Osteoblast (primary cell): ENCODE measurements at regions not wholly inside any gene's neighbourhood (a gene's known extent, or its start where the extent isn't known, plus 50 kb on each side); places are given as distances from the start of the nearest gene placed in this dataset.

Experiments used
- DNase-seq: peaks from one replicate; pipeline ENCODE4 v3.0.0; 2011; ENCODE audit warnings: low spot score, mixed read lengths; ENCODE audit not compliant: insufficient read length; ENCODE audit errors: missing footprints
- H2AFZ ChIP-seq: 2 replicates; pipeline ENCODE4 v1.6.0; 2011; ENCODE audit warnings: mild to moderate bottlenecking, low read length
- H3K27ac ChIP-seq: 2 replicates; pipeline ENCODE4 v1.5.1; 2011; ENCODE audit warnings: mild to moderate bottlenecking, low read depth, low read length, moderate library complexity
- H3K27me3 ChIP-seq: 2 replicates; pipeline ENCODE4 v1.6.0; 2012; ENCODE audit warnings: mild to moderate bottlenecking, control low read depth, inconsistent platforms, low read length, moderate library complexity; ENCODE audit not compliant: insufficient read depth
- H3K36me3 ChIP-seq: 2 replicates; pipeline ENCODE4 v1.5.1; 2011; ENCODE audit warnings: mild to moderate bottlenecking, low read length, control low read depth, moderate library complexity; ENCODE audit not compliant: insufficient read depth
- H3K4me1 ChIP-seq: 2 replicates; pipeline ENCODE4 v1.5.1; 2011; ENCODE audit warnings: mild to moderate bottlenecking, low read length, control low read depth, moderate library complexity; ENCODE audit not compliant: insufficient read depth
- H3K4me2 ChIP-seq: 2 replicates; pipeline ENCODE4 v1.6.0; 2011; ENCODE audit warnings: mild to moderate bottlenecking, low read length; ENCODE audit not compliant: insufficient read depth
- H3K4me3 ChIP-seq: fragments of 200-600 bp; sonication (generic); 3 replicates; pipeline ENCODE4 v1.5.1; 2012; ENCODE audit warnings: mild to moderate bottlenecking, low read length, inconsistent platforms; ENCODE audit not compliant: insufficient read depth
- H3K79me2 ChIP-seq: 2 replicates; pipeline ENCODE4 v1.6.0; 2012; ENCODE audit warnings: mild to moderate bottlenecking, low read length, control low read depth, inconsistent platforms; ENCODE audit not compliant: insufficient read depth
- H3K9me3 ChIP-seq: 2 replicates; pipeline ENCODE4 v1.5.1; 2011; ENCODE audit warnings: low read depth, low read length, control low read depth
- H4K20me1 ChIP-seq: 2 replicates; pipeline ENCODE4 v1.6.0; 2012; ENCODE audit warnings: mild to moderate bottlenecking, low read length, control low read depth; ENCODE audit not compliant: insufficient read depth
- TF ChIP-seq, protein P1 (sequence below): IDR thresholded peaks from 2 replicates; pipeline ENCODE4 v1.5.1; 2011; ENCODE audit warnings: mild to moderate bottlenecking, low read depth, low read length, moderate library complexity; ENCODE audit errors: extremely low read depth

- H3K4me2 ChIP-seq, result no peak overlapping the region
- no peak for DNase-seq
These were observed 224.8 kb upstream of the TMCO5A start for GRCh38 chr15:37709669-37710068.

DNA sequence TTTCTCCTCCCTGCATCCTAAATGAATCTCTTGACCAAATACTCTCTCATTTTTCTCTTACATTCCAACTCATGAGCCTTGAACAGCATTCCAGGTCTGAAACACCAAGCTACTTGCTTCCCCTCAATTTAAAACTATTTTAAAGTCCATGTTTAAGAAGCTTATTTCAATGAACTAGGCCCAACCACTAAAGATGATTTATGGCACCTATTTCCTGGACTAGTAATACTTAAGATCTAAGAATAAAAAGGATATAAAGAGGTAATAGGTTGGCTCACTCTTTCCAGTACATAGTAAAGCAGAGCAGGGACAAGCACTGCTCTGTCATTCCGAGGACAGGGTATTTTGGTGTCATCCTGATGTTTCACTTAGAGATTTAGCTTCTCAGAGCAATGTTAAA, 219.3 kb upstream of the TMCO5A start:
- TF ChIP-seq, protein P1, sequence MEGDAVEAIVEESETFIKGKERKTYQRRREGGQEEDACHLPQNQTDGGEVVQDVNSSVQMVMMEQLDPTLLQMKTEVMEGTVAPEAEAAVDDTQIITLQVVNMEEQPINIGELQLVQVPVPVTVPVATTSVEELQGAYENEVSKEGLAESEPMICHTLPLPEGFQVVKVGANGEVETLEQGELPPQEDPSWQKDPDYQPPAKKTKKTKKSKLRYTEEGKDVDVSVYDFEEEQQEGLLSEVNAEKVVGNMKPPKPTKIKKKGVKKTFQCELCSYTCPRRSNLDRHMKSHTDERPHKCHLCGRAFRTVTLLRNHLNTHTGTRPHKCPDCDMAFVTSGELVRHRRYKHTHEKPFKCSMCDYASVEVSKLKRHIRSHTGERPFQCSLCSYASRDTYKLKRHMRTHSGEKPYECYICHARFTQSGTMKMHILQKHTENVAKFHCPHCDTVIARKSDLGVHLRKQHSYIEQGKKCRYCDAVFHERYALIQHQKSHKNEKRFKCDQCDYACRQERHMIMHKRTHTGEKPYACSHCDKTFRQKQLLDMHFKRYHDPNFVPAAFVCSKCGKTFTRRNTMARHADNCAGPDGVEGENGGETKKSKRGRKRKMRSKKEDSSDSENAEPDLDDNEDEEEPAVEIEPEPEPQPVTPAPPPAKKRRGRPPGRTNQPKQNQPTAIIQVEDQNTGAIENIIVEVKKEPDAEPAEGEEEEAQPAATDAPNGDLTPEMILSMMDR, result no peak
- H3K4me2 ChIP-seq, result no peak overlapping the region
- no peaks in the 10 kb centered on the region for H3K79me2 ChIP-seq
- H3K9me3 ChIP-seq, result no peaks in the 10 kb centered on the region
- no peak for DNase-seq
- H3K4me1 ChIP-seq, result no peaks in the 10 kb centered on the region
- H3K27me3 ChIP-seq, result no peaks in the 10 kb centered on the region
- no peak overlapping the region for H2AFZ ChIP-seq
- no peaks in the 10 kb centered on the region for H4K20me1 ChIP-seq
- H3K4me3 ChIP-seq, result no peak overlapping the region
- H3K36me3 ChIP-seq, result no peaks in the 10 kb centered on the region
- no peak overlapping the region for H3K27ac ChIP-seq

More at GRCh38 chr15:37709669-37710068, 224.8 kb upstream of the TMCO5A start:
- Histone ChIP-seq H3K27me3 (peaks cover 3% of the 10 kb centered on the region), H3K4me3 (no peak overlapping the region), H2AFZ (no peak overlapping the region), H3K9me3 (no peaks in the 10 kb centered on the region), H3K4me1 (no peaks in the 10 kb centered on the region), H4K20me1 (no peaks in the 10 kb centered on the region), H3K36me3 (no peaks in the 10 kb centered on the region), H3K27ac (no peak overlapping the region), H3K79me2 (no peaks in the 10 kb centered on the region)
- TF ChIP-seq, protein P1, result no peak

DNA sequence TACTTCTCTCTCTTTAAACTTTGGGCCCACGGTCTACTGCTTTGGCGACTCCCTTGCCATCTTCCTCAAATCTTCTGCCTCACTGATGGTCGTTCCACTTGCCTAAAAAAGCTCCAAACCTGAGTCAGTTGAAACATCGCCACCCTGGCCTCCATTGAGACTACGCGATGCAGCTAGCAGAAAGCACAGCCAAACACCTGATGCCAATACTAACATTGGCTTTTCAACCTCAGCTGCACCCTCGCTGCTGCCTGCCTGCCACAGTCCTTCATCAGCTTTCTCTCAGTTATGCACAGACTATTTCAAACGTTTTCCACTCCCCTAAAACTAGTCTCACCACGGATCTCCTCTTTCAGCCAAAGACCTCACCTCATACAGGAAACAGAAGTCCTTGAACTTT, 214.2 kb upstream of the TMCO5A start:
- no peak overlapping the region for H3K27ac ChIP-seq
- no peak overlapping the region for H3K4me3 ChIP-seq
- no peaks in the 10 kb centered on the region for H3K9me3 ChIP-seq
- no peaks in the 10 kb centered on the region for H4K20me1 ChIP-seq
- DNase-seq, result no peak
- H3K27me3 ChIP-seq, result peaks cover 6% of the 10 kb centered on the region
- H3K4me2 ChIP-seq, result peak overlapping the region; percentile 1
- TF ChIP-seq, protein P1, result no peak
- H3K79me2 ChIP-seq, result no peaks in the 10 kb centered on the region
- no peaks in the 10 kb centered on the region for H3K4me1 ChIP-seq
- H2AFZ ChIP-seq, result no peak overlapping the region
- no peaks in the 10 kb centered on the region for H3K36me3 ChIP-seq

- TF ChIP-seq, protein P1, result no peak
- Histone ChIP-seq H3K27me3 (no peaks in the 10 kb centered on the region), H3K27ac (no peak overlapping the region), H4K20me1 (no peaks in the 10 kb centered on the region), H3K4me1 (no peaks in the 10 kb centered on the region), H3K36me3 (no peaks in the 10 kb centered on the region), H3K79me2 (no peaks in the 10 kb centered on the region), H3K9me3 (no peaks in the 10 kb centered on the region), H3K4me2 (no peak overlapping the region), H2AFZ (no peak overlapping the region), H3K4me3 (no peak overlapping the region)
- no peak for DNase-seq
These were observed 203.2 kb upstream of the TMCO5A start for GRCh38 chr15:37731146-37731746.
